ENCODE measurements at regions not wholly inside any gene's neighbourhood (a gene's known extent, or its start where the extent isn't known, plus 50 kb on each side); places are given as distances from the start of the nearest gene placed in this dataset.
"Not testable (repeated sequence)": the region's sequence is repeated elsewhere in the genome, so short reads cannot be mapped to it uniquely, and the experiment has no call there.

GRCh38 chr11:80700386-80700785 lies 1259.6 kb upstream of the TENM4 start:
- H3K79me2 ChIP-seq (ENCODE audit: control insufficient read depth, low read length) = no peaks in the 10 kb centered on the region
- no peak overlapping the region for H3K27ac ChIP-seq (ENCODE audit: low read depth, low read length)
- H3K9me2 ChIP-seq (replicated peaks; ENCODE audit: control insufficient read depth, low read length) = no peaks in the 10 kb centered on the region
- H3K4me1 ChIP-seq (ENCODE audit: control insufficient read depth, low read length) = no peaks in the 10 kb centered on the region
- no peak overlapping the region for H3K4me2 ChIP-seq (ENCODE audit: low read length)
- H3K36me3 ChIP-seq (ENCODE audit: control insufficient read depth, low read length) = no peaks in the 10 kb centered on the region
- no peaks in the 10 kb centered on the region for H3F3A ChIP-seq (ENCODE audit: control insufficient read depth, insufficient read depth)
- no peak for TF ChIP-seq CTCF (IDR thresholded peaks at IDR 0.05; ENCODE audit: low read depth, low read length, poor library complexity, severe bottlenecking)
- TF ChIP-seq EZH2phosphoT487 (IDR thresholded peaks at IDR 0.05; ENCODE audit: borderline replicate concordance, low read length) = no peak
- no peaks in the 10 kb centered on the region for H3K27me3 ChIP-seq (ENCODE audit: control insufficient read depth, low read length)
- no peaks in the 10 kb centered on the region for H4K20me1 ChIP-seq (ENCODE audit: control insufficient read depth, insufficient read depth, low read depth, low read length)
- no peak overlapping the region for H3K4me3 ChIP-seq (ENCODE audit: low read length)
- no peaks in the 10 kb centered on the region for H3K9me3 ChIP-seq (ENCODE audit: control insufficient read depth, insufficient read depth, low read length)

- H3K9me2 ChIP-seq (replicated peaks; ENCODE audit: control insufficient read depth, low read length); H3K36me3 ChIP-seq (ENCODE audit: control insufficient read depth, low read length); H3K4me3 ChIP-seq (ENCODE audit: low read length); H3K9me3 ChIP-seq (ENCODE audit: control insufficient read depth, insufficient read depth, low read length); H3K27me3 ChIP-seq (ENCODE audit: control insufficient read depth, low read length); H3K79me2 ChIP-seq (ENCODE audit: control insufficient read depth, low read length); H3K27ac ChIP-seq (ENCODE audit: low read depth, low read length); H3K4me1 ChIP-seq (ENCODE audit: control insufficient read depth, low read length); H3K4me2 ChIP-seq (ENCODE audit: low read length); H3F3A ChIP-seq (ENCODE audit: control insufficient read depth, insufficient read depth); H4K20me1 ChIP-seq (ENCODE audit: control insufficient read depth, insufficient read depth, low read depth, low read length): not testable (repeated sequence)
These were observed 1258.8 kb upstream of the TENM4 start for GRCh38 chr11:80699406-80700177.

GRCh38 chr11:80698637-80699036 lies 1257.8 kb upstream of the TENM4 start:
- Histone ChIP-seq H3K9me3 (ENCODE audit: control insufficient read depth, insufficient read depth, low read length) (no peaks in the 10 kb centered on the region), H3K27me3 (ENCODE audit: control insufficient read depth, low read length) (no peaks in the 10 kb centered on the region), H3K27ac (ENCODE audit: low read depth, low read length) (no peak overlapping the region), H3K4me1 (ENCODE audit: control insufficient read depth, low read length) (no peaks in the 10 kb centered on the region), H3F3A (ENCODE audit: control insufficient read depth, insufficient read depth) (no peaks in the 10 kb centered on the region), H4K20me1 (ENCODE audit: control insufficient read depth, insufficient read depth, low read depth, low read length) (no peaks in the 10 kb centered on the region), H3K36me3 (ENCODE audit: control insufficient read depth, low read length) (no peaks in the 10 kb centered on the region), H3K4me3 (ENCODE audit: low read length) (no peak overlapping the region), H3K9me2 (replicated peaks; ENCODE audit: control insufficient read depth, low read length) (no peaks in the 10 kb centered on the region), H3K79me2 (ENCODE audit: control insufficient read depth, low read length) (no peaks in the 10 kb centered on the region), H3K4me2 (ENCODE audit: low read length) (no peak overlapping the region)
- TF ChIP-seq EZH2phosphoT487 (IDR thresholded peaks at IDR 0.05; ENCODE audit: borderline replicate concordance, low read length) = no peak
- TF ChIP-seq CTCF (IDR thresholded peaks at IDR 0.05; ENCODE audit: low read depth, low read length, poor library complexity, severe bottlenecking) = no peak

- no peaks in the 10 kb centered on the region for H3K36me3 ChIP-seq (ENCODE audit: control insufficient read depth, low read length)
- TF ChIP-seq CTCF (IDR thresholded peaks at IDR 0.05; ENCODE audit: low read depth, low read length, poor library complexity, severe bottlenecking) (no peak), EZH2phosphoT487 (IDR thresholded peaks at IDR 0.05; ENCODE audit: borderline replicate concordance, low read length) (no peak)
- no peaks in the 10 kb centered on the region for H3K9me3 ChIP-seq (ENCODE audit: control insufficient read depth, insufficient read depth, low read length)
- H4K20me1 ChIP-seq (ENCODE audit: control insufficient read depth, insufficient read depth, low read depth, low read length) = no peaks in the 10 kb centered on the region
- no peaks in the 10 kb centered on the region for H3K79me2 ChIP-seq (ENCODE audit: control insufficient read depth, low read length)
- no peak overlapping the region for H3K4me3 ChIP-seq (ENCODE audit: low read length)
- H3F3A ChIP-seq (ENCODE audit: control insufficient read depth, insufficient read depth) = no peaks in the 10 kb centered on the region
- no peaks in the 10 kb centered on the region for H3K27me3 ChIP-seq (ENCODE audit: control insufficient read depth, low read length)
- no peak overlapping the region for H3K4me2 ChIP-seq (ENCODE audit: low read length)
- no peaks in the 10 kb centered on the region for H3K4me1 ChIP-seq (ENCODE audit: control insufficient read depth, low read length)
- H3K9me2 ChIP-seq (replicated peaks; ENCODE audit: control insufficient read depth, low read length) = no peaks in the 10 kb centered on the region
- no peak overlapping the region for H3K27ac ChIP-seq (ENCODE audit: low read depth, low read length)
These were observed 1253.6 kb upstream of the TENM4 start for GRCh38 chr11:80694385-80694784.
